Left lung (tissue), 4 donors: ENCODE measurements at regions not wholly inside any gene's neighbourhood (a gene's known extent, or its start where the extent isn't known, plus 50 kb on each side); places are given as distances from the start of the nearest gene placed in this dataset.

Source experiments
- ATAC-seq: fragments of 200-7000 bp; cut with Tn5 transposase; one replicate; pipeline ENCODE4 v1.9.1; 2020; ENCODE audit warnings: moderate library complexity
- DNase-seq, 4 donors: peaks; one replicate each; pipeline ENCODE4 v3.0.0-alpha.2; 2013 to 2020
- H3K27ac ChIP-seq, 2 donors: fragments of 200-600 bp; sonication (generic) in 1 of 2; one replicate each; pipeline versions ENCODE4 v1.5.0 to v1.8.0; 2020 to 2021
- H3K27me3 ChIP-seq, 2 donors: fragments of 200-600 bp; sonication (generic) in 1 of 2; one replicate each; pipeline versions ENCODE4 v1.5.0 to v1.8.0; 2020 to 2021
- H3K36me3 ChIP-seq, 2 donors: fragments of 200-600 bp; sonication (generic) in 1 of 2; one replicate each; pipeline versions ENCODE4 v1.5.0 to v1.8.0; 2020 to 2021
- H3K4me1 ChIP-seq, 2 donors: fragments of 200-600 bp; one replicate each; pipeline ENCODE4 v1.8.0; 2021
- H3K4me3 ChIP-seq, 2 donors: fragments of 200-600 bp; sonication (generic) in 1 of 2; one replicate each; pipeline versions ENCODE4 v1.5.0 to v1.8.0; 2020 to 2021; ENCODE audit warnings: mild to moderate bottlenecking in 1 of 2
- H3K9me3 ChIP-seq, 2 donors: fragments of 200-600 bp; sonication (generic) in 1 of 2; one replicate each; pipeline versions ENCODE4 v1.5.0 to v1.8.0; 2020 to 2021
- intact Hi-C, 2 donors: fragments of 100-400 bp; cut with DNase I; formaldehyde crosslinking; loops; one replicate each; pipeline versions ENCODE4 v1.11.2 to v1.14.2; 2022
- TF ChIP-seq, protein P1 (sequence below), 2 donors: fragments of 200-600 bp; sonication (generic) in 1 of 2; IDR thresholded peaks; one replicate each; pipeline versions ENCODE4 v1.5.0 to v1.8.0; 2021; ENCODE audit warnings: antibody characterized with exemption in 2 of 2
- donor health status: DM: no; HTN: yes; CAD: no.
- donor health status: DM: no; HTN: no; CAD: no.

- TF ChIP-seq, protein P1, sequence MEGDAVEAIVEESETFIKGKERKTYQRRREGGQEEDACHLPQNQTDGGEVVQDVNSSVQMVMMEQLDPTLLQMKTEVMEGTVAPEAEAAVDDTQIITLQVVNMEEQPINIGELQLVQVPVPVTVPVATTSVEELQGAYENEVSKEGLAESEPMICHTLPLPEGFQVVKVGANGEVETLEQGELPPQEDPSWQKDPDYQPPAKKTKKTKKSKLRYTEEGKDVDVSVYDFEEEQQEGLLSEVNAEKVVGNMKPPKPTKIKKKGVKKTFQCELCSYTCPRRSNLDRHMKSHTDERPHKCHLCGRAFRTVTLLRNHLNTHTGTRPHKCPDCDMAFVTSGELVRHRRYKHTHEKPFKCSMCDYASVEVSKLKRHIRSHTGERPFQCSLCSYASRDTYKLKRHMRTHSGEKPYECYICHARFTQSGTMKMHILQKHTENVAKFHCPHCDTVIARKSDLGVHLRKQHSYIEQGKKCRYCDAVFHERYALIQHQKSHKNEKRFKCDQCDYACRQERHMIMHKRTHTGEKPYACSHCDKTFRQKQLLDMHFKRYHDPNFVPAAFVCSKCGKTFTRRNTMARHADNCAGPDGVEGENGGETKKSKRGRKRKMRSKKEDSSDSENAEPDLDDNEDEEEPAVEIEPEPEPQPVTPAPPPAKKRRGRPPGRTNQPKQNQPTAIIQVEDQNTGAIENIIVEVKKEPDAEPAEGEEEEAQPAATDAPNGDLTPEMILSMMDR (IDR thresholded peaks at IDR 0.05) = no peak
Measured at GRCh38 chr16:88292007-88292970, 90.5 kb upstream of the ZNF469 start.

DNA sequence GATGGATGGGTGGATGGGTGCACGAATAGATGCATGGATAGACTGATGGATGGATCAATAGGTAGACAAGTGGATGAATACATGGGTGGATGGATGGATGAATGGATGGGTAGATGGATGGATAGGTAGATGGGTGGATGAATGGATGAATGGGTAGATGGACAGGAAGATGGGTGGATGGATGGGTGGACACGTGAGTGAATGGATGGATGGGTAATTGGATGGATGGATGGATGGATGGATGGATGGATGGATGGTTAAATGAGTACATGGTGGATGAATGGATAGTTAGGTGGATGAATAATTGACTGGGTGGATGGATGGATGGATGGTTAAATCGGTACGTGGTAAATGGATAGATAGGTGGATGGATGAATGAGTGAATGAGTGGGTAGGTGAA is 89.7 kb upstream of the ZNF469 start:
- TF ChIP-seq, protein P1 (IDR thresholded peaks at IDR 0.05) = no peak
- H3K27me3 ChIP-seq = peaks cover 0 to 39% of the 10 kb centered on the region in 2 donors
- ATAC-seq = no peak
- DNase-seq = no peak
- intact Hi-C loops = no loop called here
- no peak overlapping the region for H3K4me3 ChIP-seq
- no peaks in the 10 kb centered on the region for H3K36me3 ChIP-seq
- no peaks in the 10 kb centered on the region for H3K9me3 ChIP-seq
- H3K27ac ChIP-seq = no peak overlapping the region
- no peaks in the 10 kb centered on the region for H3K4me1 ChIP-seq

More at GRCh38 chr16:88292007-88292970, 90.5 kb upstream of the ZNF469 start:
- DNase-seq = peak in 1 of 4 donors; percentile 54
- peaks cover 0 to 39% of the 10 kb centered on the region in 2 donors for H3K27me3 ChIP-seq
- H3K4me1 ChIP-seq = no peaks in the 10 kb centered on the region
- ATAC-seq = no peak
- H3K27ac ChIP-seq = no peak overlapping the region
- intact Hi-C loops = no loop called here
- H3K36me3 ChIP-seq = no peaks in the 10 kb centered on the region
- peaks cover 0 to 6% of the 10 kb centered on the region in 2 donors for H3K9me3 ChIP-seq
- no peak overlapping the region for H3K4me3 ChIP-seq

GRCh38 chr16:88295671-88296436 is 86.9 kb upstream of the ZNF469 start:
- intact Hi-C loops = no loop called here
- H3K4me3 ChIP-seq = no peak overlapping the region
- no peaks in the 10 kb centered on the region for H3K4me1 ChIP-seq
- no peak overlapping the region for H3K27ac ChIP-seq
- DNase-seq = peak in 1 of 4 donors; percentile 67
- H3K27me3 ChIP-seq = peaks cover 0 to 47% of the 10 kb centered on the region in 2 donors
- no peaks in the 10 kb centered on the region for H3K36me3 ChIP-seq
- no peaks in the 10 kb centered on the region for H3K9me3 ChIP-seq
- TF ChIP-seq, protein P1 (IDR thresholded peaks at IDR 0.05) = no peak
- ATAC-seq = no peak

GRCh38 chr16:88296437-88297177 is 86.2 kb upstream of the ZNF469 start:
- Histone ChIP-seq H3K4me3 (no peak overlapping the region), H3K27me3 (peaks cover 0 to 40% of the 10 kb centered on the region in 2 donors), H3K36me3 (no peaks in the 10 kb centered on the region), H3K27ac (no peak overlapping the region), H3K9me3 (no peaks in the 10 kb centered on the region), H3K4me1 (no peaks in the 10 kb centered on the region)
- ATAC-seq = no peak
- peak in 1 of 4 donors; percentile 45 for DNase-seq
- TF ChIP-seq, protein P1 (IDR thresholded peaks at IDR 0.05) = no peak
- intact Hi-C loops = no loop called here
